ENCODE measurements at regions not wholly inside any gene's neighbourhood (a gene's known extent, or its start where the extent isn't known, plus 50 kb on each side); places are given as distances from the start of the nearest gene placed in this dataset.

GRCh38 chr3:34396956-34397355 lies 598.5 kb downstream of the PDCD6IP start:
- H3K36me3 ChIP-seq = no peaks in the 10 kb centered on the region
- H3K27me3 ChIP-seq = no peaks in the 10 kb centered on the region
- no peaks in the 10 kb centered on the region for H3K9me3 ChIP-seq (ENCODE audit: low read depth)
- H3K4me1 ChIP-seq (ENCODE audit: low read depth) = no peaks in the 10 kb centered on the region
- no peak for DNase-seq (ENCODE audit: low read depth in 1 of 2, low spot score in 1 of 2)
- TF ChIP-seq CTCF (IDR thresholded peaks at IDR 0.05; ENCODE audit: low read depth, low read length) = no peak
- H3K27ac ChIP-seq = no peak overlapping the region
- H3K4me3 ChIP-seq = no peak overlapping the region

GRCh38 chr3:34399401-34399800 lies 601.0 kb downstream of the PDCD6IP start:
- Histone ChIP-seq H3K9me3 (ENCODE audit: low read depth) (no peaks in the 10 kb centered on the region), H3K4me1 (ENCODE audit: low read depth) (no peaks in the 10 kb centered on the region), H3K27ac (no peak overlapping the region), H3K27me3 (no peaks in the 10 kb centered on the region), H3K4me3 (no peak overlapping the region), H3K36me3 (no peaks in the 10 kb centered on the region)
- no peak for DNase-seq (ENCODE audit: low read depth in 1 of 2, low spot score in 1 of 2)
- TF ChIP-seq CTCF (IDR thresholded peaks at IDR 0.05; ENCODE audit: low read depth, low read length) = no peak

- no peak for DNase-seq (ENCODE audit: low read depth in 1 of 2, low spot score in 1 of 2)
- Histone ChIP-seq H3K36me3 (no peaks in the 10 kb centered on the region), H3K4me3 (no peak overlapping the region), H3K27ac (no peak overlapping the region), H3K27me3 (no peaks in the 10 kb centered on the region), H3K4me1 (ENCODE audit: low read depth) (no peaks in the 10 kb centered on the region), H3K9me3 (ENCODE audit: low read depth) (no peaks in the 10 kb centered on the region)
- no peak for TF ChIP-seq CTCF (IDR thresholded peaks at IDR 0.05; ENCODE audit: low read depth, low read length)
Observed at GRCh38 chr3:34405159-34405558, 606.7 kb downstream of the PDCD6IP start.

GRCh38 chr3:34407281-34407680 lies 608.9 kb downstream of the PDCD6IP start:
- TF ChIP-seq CTCF (IDR thresholded peaks at IDR 0.05; ENCODE audit: low read depth, low read length) = no peak
- no peaks in the 10 kb centered on the region for H3K9me3 ChIP-seq (ENCODE audit: low read depth)
- no peaks in the 10 kb centered on the region for H3K36me3 ChIP-seq
- H3K4me3 ChIP-seq = no peak overlapping the region
- H3K4me1 ChIP-seq (ENCODE audit: low read depth) = no peaks in the 10 kb centered on the region
- no peaks in the 10 kb centered on the region for H3K27me3 ChIP-seq
- no peak for DNase-seq (ENCODE audit: low read depth in 1 of 2, low spot score in 1 of 2)
- no peak overlapping the region for H3K27ac ChIP-seq

- Histone ChIP-seq H3K27ac (no peak overlapping the region), H3K27me3 (no peaks in the 10 kb centered on the region), H3K36me3 (no peaks in the 10 kb centered on the region), H3K4me1 (ENCODE audit: low read depth) (no peaks in the 10 kb centered on the region), H3K4me3 (no peak overlapping the region), H3K9me3 (ENCODE audit: low read depth) (no peaks in the 10 kb centered on the region)
- no peak for DNase-seq (ENCODE audit: low read depth in 1 of 2, low spot score in 1 of 2)
- TF ChIP-seq CTCF (IDR thresholded peaks at IDR 0.05; ENCODE audit: low read depth, low read length) = no peak
Observed at GRCh38 chr3:34408088-34408487, 609.7 kb downstream of the PDCD6IP start.

- Histone ChIP-seq H3K36me3 (no peaks in the 10 kb centered on the region), H3K9me3 (ENCODE audit: low read depth) (no peaks in the 10 kb centered on the region), H3K4me1 (ENCODE audit: low read depth) (no peaks in the 10 kb centered on the region), H3K27me3 (no peaks in the 10 kb centered on the region), H3K27ac (no peak overlapping the region), H3K4me3 (no peak overlapping the region)
- TF ChIP-seq CTCF (IDR thresholded peaks at IDR 0.05; ENCODE audit: low read depth, low read length) = no peak
- DNase-seq (ENCODE audit: low read depth in 1 of 2, low spot score in 1 of 2) = no peak
Observed at GRCh38 chr3:34411596-34411995, 613.2 kb downstream of the PDCD6IP start.

Measured in cardiac muscle cell (in vitro differentiated cells and primary cell).